Smooth muscle cell of the brain vasculature (primary cell): ENCODE measurements at regions not wholly inside any gene's neighbourhood (a gene's known extent, or its start where the extent isn't known, plus 50 kb on each side); places are given as distances from the start of the nearest gene placed in this dataset.

ENCODE experiments used
- DNase-seq: peaks from one replicate; pipeline ENCODE4 v3.0.0-alpha.2; 2012; ENCODE audit warnings: low read depth, low spot score

- no peak for DNase-seq
Observed at GRCh38 chr4:81557306-81557705, 85.6 kb upstream of the RASGEF1B start.

- DNase-seq, result no peak
Observed at GRCh38 chr4:81555489-81555888, 83.8 kb upstream of the RASGEF1B start.

- DNase-seq, result no peak
Observed at GRCh38 chr4:81552086-81552485, 80.4 kb upstream of the RASGEF1B start.

GRCh38 chr4:81550388-81550859 lies 78.7 kb upstream of the RASGEF1B start:
- no peak for DNase-seq

GRCh38 chr4:81549984-81550383 lies 78.3 kb upstream of the RASGEF1B start:
- no peak for DNase-seq

- no peak for DNase-seq
Observed at GRCh38 chr4:81546777-81547176, 75.1 kb upstream of the RASGEF1B start.

- DNase-seq, result no peak
Observed at GRCh38 chr4:81541161-81541945, 69.6 kb upstream of the RASGEF1B start.

GRCh38 chr4:81538716-81539427 lies 67.2 kb upstream of the RASGEF1B start:
- no peak for DNase-seq

- DNase-seq, result no peak
Observed at GRCh38 chr4:81531410-81531809, 59.7 kb upstream of the RASGEF1B start.

GRCh38 chr4:81528979-81529378 lies 57.3 kb upstream of the RASGEF1B start:
- DNase-seq, result no peak

- no peak for DNase-seq
Observed at GRCh38 chr4:81528200-81528599, 56.5 kb upstream of the RASGEF1B start.

- DNase-seq, result no peak
Observed at GRCh38 chr4:81527709-81528108, 56.0 kb upstream of the RASGEF1B start.

GRCh38 chr4:81527115-81527514 lies 55.4 kb upstream of the RASGEF1B start:
- no peak for DNase-seq

GRCh38 chr4:81526706-81527105 lies 55.0 kb upstream of the RASGEF1B start:
- no peak for DNase-seq

GRCh38 chr4:81523672-81524327 lies 52.1 kb upstream of the RASGEF1B start:
- no peak for DNase-seq

- DNase-seq, result no peak
Observed at GRCh38 chr4:81522711-81523110, 51.0 kb upstream of the RASGEF1B start.

GRCh38 chr4:81521708-81522107 lies 50.0 kb upstream of the RASGEF1B start:
- DNase-seq, result no peak
